ENCODE measurements at regions not wholly inside any gene's neighbourhood (a gene's known extent, or its start where the extent isn't known, plus 50 kb on each side); places are given as distances from the start of the nearest gene placed in this dataset.

DNA sequence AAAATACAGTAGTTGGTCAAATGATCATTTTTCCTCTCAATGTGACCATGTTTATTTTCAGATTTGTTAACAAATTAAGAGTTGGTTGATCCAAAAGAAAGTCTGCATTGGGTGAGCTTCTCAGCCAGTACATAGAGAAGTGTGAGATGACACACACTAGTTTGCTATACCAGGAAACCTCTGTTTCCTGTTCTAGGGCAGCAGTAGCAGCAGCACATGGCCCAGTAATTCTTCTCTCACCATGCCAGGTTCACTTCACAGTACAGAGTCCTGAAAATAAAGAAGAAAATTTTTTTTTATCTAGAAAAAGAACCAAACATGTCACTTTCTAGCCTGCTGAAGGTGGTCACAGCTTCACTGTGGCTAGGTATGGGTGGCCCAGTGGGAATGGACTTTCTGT lies 250.2 kb upstream of the OR4E1 start:
- Histone ChIP-seq H3K4me2 (ENCODE audit: low read depth, low read length) (no peak overlapping the region), H3K36me3 (replicated peaks in 1 of 2; ENCODE audit: control insufficient read depth in 1 of 2, insufficient read depth in 2 of 2, low read length in 2 of 2) (no peaks in the 10 kb centered on the region), H3K27ac (ENCODE audit: extremely low read length, insufficient read depth, low read length) (no peak overlapping the region), H3K27me3 (ENCODE audit: control insufficient read depth in 1 of 2, insufficient read depth in 2 of 2, low read length in 2 of 2) (no peaks in the 10 kb centered on the region), H3K9me3 (ENCODE audit: low read length) (no peaks in the 10 kb centered on the region), H3K4me3 (replicated peaks in 1 of 3; ENCODE audit: insufficient read depth in 1 of 3, low read depth in 2 of 3, low read length in 3 of 3) (no peak overlapping the region), H3K4me1 (ENCODE audit: insufficient read depth, low read length) (no peaks in the 10 kb centered on the region), H3K9ac (ENCODE audit: insufficient read depth, low read depth, low read length) (no peak overlapping the region), H4K20me1 (ENCODE audit: insufficient read depth, low read length) (no peaks in the 10 kb centered on the region), H3K79me2 (ENCODE audit: insufficient read depth, low read length) (no peaks in the 10 kb centered on the region), H2AFZ (ENCODE audit: low read length) (no peak overlapping the region)
- ChIA-PET POLR2A (no interaction called here), CTCF (ENCODE audit: low intra/inter-chr PET ratio, low total read pairs) (no interaction called here)
- FAIRE-seq (no peak), ATAC-seq (no peak), DNase-seq (ENCODE audit: low spot score) (no peak)
- intact Hi-C loops (cut with micrococcal nuclease; ENCODE audit: unreplicated experiment) (no loop called here), in situ Hi-C loops (cut with HindIII; ENCODE audit: extremely low pct_ligation_motif_present, low pct_unique_long_range_greater_than_20kb) (no loop called here)
- no peak for TF ChIP-seq HDAC6 (IDR thresholded peaks at IDR 0.05; ENCODE audit: low read depth, low read length)
- no peak for TF ChIP-seq ZNF615 (CRISPR knock-in tag; IDR thresholded peaks at IDR 0.05; ENCODE audit: borderline replicate concordance)
- BruUV-seq (replicated peaks) = no TSS peak

DNA sequence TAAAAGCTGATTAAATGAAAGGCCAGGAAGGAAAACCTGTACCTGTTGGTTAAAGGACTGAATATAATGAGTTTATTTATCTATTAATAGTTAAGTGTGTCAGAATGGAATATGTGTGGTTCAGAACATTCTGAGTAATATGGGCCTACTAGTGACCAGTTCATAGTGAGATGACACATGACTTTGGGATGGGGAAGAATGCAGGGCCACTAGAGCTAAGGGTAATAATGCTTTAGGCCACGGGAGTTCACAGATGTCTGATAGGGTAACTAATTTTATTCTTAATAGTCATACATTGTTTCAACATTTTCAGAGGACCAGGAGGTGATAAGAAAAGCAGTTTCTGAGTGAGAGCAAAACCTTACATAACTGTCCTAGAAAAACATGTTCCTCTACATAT lies 247.8 kb upstream of the OR4E1 start:
- no TSS peak for BruUV-seq (replicated peaks)
- ATAC-seq (no peak), DNase-seq (ENCODE audit: low spot score) (no peak), FAIRE-seq (no peak)
- Histone ChIP-seq H3K36me3 (replicated peaks in 1 of 2; ENCODE audit: control insufficient read depth in 1 of 2, insufficient read depth in 2 of 2, low read length in 2 of 2) (no peaks in the 10 kb centered on the region), H3K4me2 (ENCODE audit: low read depth, low read length) (no peak overlapping the region), H3K27me3 (ENCODE audit: control insufficient read depth in 1 of 2, insufficient read depth in 2 of 2, low read length in 2 of 2) (no peaks in the 10 kb centered on the region), H2AFZ (ENCODE audit: low read length) (no peak overlapping the region), H3K9me3 (ENCODE audit: low read length) (no peaks in the 10 kb centered on the region), H4K20me1 (ENCODE audit: insufficient read depth, low read length) (no peaks in the 10 kb centered on the region), H3K4me3 (replicated peaks in 1 of 3; ENCODE audit: insufficient read depth in 1 of 3, low read depth in 2 of 3, low read length in 3 of 3) (no peak overlapping the region), H3K27ac (ENCODE audit: extremely low read length, insufficient read depth, low read length) (no peak overlapping the region), H3K9ac (ENCODE audit: insufficient read depth, low read depth, low read length) (no peak overlapping the region), H3K4me1 (ENCODE audit: insufficient read depth, low read length) (no peaks in the 10 kb centered on the region), H3K79me2 (ENCODE audit: insufficient read depth, low read length) (no peaks in the 10 kb centered on the region)
- POLR2A ChIA-PET = no interaction called here
- TF ChIP-seq ZNF589 (CRISPR knock-in tag; conservative IDR thresholded peaks at IDR 0.05) (no peak), ZNF432 (CRISPR knock-in tag; IDR thresholded peaks at IDR 0.05; ENCODE audit: borderline replicate concordance) (no peak), FOSL1 (CRISPR knock-in tag; IDR thresholded peaks at IDR 0.05; ENCODE audit: borderline replicate concordance) (no peak), ZNF749 (CRISPR knock-in tag; IDR thresholded peaks at IDR 0.05; ENCODE audit: borderline replicate concordance) (no peak), FOXP1 (IDR thresholded peaks at IDR 0.05) (no peak), FOXP1 (CRISPR knock-in tag; IDR thresholded peaks at IDR 0.05) (no peak), RFXAP (CRISPR knock-in tag; IDR thresholded peaks at IDR 0.05; ENCODE audit: borderline replicate concordance) (no peak), MAFG (CRISPR knock-in tag; IDR thresholded peaks at IDR 0.05) (no peak), MTF1 (CRISPR knock-in tag; IDR thresholded peaks at IDR 0.05) (no peak), KDM2A (CRISPR knock-in tag; IDR thresholded peaks at IDR 0.05; ENCODE audit: borderline replicate concordance, low read depth) (no peak), YY1 (IDR thresholded peaks at IDR 0.05; ENCODE audit: insufficient read depth, insufficient replicate concordance, low read depth, low read length) (no peak), IKZF4 (CRISPR knock-in tag; IDR thresholded peaks at IDR 0.05; ENCODE audit: borderline replicate concordance, low read depth, not compliant biosample characterization) (no peak), SMARCC2 (IDR thresholded peaks at IDR 0.05) (no peak)
- TF ChIP-seq, protein P1, sequence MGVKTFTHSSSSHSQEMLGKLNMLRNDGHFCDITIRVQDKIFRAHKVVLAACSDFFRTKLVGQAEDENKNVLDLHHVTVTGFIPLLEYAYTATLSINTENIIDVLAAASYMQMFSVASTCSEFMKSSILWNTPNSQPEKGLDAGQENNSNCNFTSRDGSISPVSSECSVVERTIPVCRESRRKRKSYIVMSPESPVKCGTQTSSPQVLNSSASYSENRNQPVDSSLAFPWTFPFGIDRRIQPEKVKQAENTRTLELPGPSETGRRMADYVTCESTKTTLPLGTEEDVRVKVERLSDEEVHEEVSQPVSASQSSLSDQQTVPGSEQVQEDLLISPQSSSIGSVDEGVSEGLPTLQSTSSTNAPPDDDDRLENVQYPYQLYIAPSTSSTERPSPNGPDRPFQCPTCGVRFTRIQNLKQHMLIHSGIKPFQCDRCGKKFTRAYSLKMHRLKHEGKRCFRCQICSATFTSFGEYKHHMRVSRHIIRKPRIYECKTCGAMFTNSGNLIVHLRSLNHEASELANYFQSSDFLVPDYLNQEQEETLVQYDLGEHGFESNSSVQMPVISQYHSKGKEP (CRISPR knock-in tag; IDR thresholded peaks at IDR 0.05) = no peak
- TF ChIP-seq, protein P2, sequence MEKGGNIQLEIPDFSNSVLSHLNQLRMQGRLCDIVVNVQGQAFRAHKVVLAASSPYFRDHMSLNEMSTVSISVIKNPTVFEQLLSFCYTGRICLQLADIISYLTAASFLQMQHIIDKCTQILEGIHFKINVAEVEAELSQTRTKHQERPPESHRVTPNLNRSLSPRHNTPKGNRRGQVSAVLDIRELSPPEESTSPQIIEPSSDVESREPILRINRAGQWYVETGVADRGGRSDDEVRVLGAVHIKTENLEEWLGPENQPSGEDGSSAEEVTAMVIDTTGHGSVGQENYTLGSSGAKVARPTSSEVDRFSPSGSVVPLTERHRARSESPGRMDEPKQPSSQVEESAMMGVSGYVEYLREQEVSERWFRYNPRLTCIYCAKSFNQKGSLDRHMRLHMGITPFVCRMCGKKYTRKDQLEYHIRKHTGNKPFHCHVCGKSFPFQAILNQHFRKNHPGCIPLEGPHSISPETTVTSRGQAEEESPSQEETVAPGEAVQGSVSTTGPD (CRISPR knock-in tag; IDR thresholded peaks at IDR 0.05) = no peak
- 0% methylated on average over 1 of the region's 1 CpG for WGBS (ENCODE audit: low lambda C conversion rate)
- in situ Hi-C loops (cut with HindIII; ENCODE audit: extremely low pct_ligation_motif_present, low pct_unique_long_range_greater_than_20kb) = no loop called here
- intact Hi-C loops (cut with micrococcal nuclease; ENCODE audit: unreplicated experiment) = no loop called here
- CTCF ChIA-PET (ENCODE audit: low intra/inter-chr PET ratio, low total read pairs) = no interaction called here

All from HepG2 (cell line).